ENCODE measurements at regions not wholly inside any gene's neighbourhood (a gene's known extent, or its start where the extent isn't known, plus 50 kb on each side); places are given as distances from the start of the nearest gene placed in this dataset.

DNA sequence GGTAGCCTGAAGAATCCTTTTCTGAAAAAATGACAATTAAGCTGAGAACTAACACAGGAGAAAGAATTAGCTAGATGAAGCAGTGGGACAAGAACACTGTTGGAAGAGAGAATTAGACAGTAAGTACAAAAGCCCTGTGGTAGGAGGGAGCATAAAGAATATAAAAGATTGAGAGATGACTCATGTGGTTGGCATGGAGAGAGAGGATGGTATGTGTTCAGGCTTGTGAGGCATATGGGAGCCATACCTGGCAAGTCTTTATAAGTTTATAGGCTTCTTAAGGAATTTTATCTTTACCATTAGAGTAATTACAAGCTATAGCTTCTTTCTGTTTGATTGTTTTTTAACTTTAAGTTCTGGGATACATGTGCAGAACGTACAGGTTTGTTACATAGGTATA lies 325.0 kb downstream of the ARL6IP6 start:
- TF ChIP-seq, protein P1, sequence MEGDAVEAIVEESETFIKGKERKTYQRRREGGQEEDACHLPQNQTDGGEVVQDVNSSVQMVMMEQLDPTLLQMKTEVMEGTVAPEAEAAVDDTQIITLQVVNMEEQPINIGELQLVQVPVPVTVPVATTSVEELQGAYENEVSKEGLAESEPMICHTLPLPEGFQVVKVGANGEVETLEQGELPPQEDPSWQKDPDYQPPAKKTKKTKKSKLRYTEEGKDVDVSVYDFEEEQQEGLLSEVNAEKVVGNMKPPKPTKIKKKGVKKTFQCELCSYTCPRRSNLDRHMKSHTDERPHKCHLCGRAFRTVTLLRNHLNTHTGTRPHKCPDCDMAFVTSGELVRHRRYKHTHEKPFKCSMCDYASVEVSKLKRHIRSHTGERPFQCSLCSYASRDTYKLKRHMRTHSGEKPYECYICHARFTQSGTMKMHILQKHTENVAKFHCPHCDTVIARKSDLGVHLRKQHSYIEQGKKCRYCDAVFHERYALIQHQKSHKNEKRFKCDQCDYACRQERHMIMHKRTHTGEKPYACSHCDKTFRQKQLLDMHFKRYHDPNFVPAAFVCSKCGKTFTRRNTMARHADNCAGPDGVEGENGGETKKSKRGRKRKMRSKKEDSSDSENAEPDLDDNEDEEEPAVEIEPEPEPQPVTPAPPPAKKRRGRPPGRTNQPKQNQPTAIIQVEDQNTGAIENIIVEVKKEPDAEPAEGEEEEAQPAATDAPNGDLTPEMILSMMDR (IDR thresholded peaks at IDR 0.05; ENCODE audit: low read depth, low read length) = no peak
- no peak for DNase-seq (ENCODE audit: extremely low read depth, low read depth)

DNA sequence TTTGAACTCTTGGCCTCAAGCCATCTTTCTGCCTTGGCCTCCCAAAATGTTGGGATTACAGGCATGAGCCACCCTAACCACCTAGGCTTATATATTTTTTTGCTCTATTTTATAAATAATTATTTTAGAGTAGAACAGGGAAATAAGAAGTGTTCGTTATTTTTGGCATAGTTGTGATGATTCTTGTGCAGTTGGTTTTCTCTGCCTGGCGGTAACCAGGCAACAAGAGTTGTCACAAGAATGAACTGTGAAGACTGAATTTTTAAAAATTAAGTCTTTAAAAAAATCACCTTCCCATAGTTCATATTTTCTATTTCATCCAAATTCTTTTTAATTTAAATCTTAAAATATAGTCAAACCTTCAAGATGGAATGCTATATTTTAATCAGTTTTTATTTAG lies 310.2 kb downstream of the ARL6IP6 start:
- TF ChIP-seq, protein P1 (IDR thresholded peaks at IDR 0.05; ENCODE audit: low read depth, low read length) = no peak
- no peak for DNase-seq (ENCODE audit: extremely low read depth, low read depth)

DNA sequence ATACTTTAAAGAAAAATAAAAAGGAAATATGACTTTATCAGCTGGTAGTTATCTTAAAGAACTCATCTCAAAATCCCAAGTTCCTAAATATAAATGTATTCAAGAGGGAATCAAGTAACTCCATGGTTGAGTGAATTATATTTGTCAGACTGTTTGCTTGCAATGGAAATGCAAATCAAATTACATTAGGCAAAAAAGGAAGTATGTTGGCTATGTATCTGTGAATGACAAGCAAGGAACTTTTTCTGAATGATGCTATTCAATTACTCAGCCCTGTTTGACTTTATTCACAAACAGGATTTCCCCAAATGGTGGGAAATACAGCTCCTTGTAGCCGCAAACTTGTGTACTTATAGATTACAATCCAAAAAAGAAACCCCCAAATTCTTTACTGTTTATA lies 309.1 kb downstream of the ARL6IP6 start:
- TF ChIP-seq, protein P1 (IDR thresholded peaks at IDR 0.05; ENCODE audit: low read depth, low read length) = no peak
- DNase-seq (ENCODE audit: extremely low read depth, low read depth) = no peak

GRCh38 chr2:153020201-153020600 lies 301.8 kb downstream of the ARL6IP6 start:
- TF ChIP-seq, protein P1 (IDR thresholded peaks at IDR 0.05; ENCODE audit: low read depth, low read length) = no peak
- no peak for DNase-seq (ENCODE audit: extremely low read depth, low read depth)

- no peak for DNase-seq (ENCODE audit: extremely low read depth, low read depth)
- TF ChIP-seq, protein P1 (IDR thresholded peaks at IDR 0.05; ENCODE audit: low read depth, low read length) = no peak
Observed at GRCh38 chr2:153005071-153005730, 286.8 kb downstream of the ARL6IP6 start.

- no peak for DNase-seq (ENCODE audit: extremely low read depth, low read depth)
- TF ChIP-seq, protein P1 (IDR thresholded peaks at IDR 0.05; ENCODE audit: low read depth, low read length) = no peak
Observed at GRCh38 chr2:153004627-153005026, 286.2 kb downstream of the ARL6IP6 start.

DNA sequence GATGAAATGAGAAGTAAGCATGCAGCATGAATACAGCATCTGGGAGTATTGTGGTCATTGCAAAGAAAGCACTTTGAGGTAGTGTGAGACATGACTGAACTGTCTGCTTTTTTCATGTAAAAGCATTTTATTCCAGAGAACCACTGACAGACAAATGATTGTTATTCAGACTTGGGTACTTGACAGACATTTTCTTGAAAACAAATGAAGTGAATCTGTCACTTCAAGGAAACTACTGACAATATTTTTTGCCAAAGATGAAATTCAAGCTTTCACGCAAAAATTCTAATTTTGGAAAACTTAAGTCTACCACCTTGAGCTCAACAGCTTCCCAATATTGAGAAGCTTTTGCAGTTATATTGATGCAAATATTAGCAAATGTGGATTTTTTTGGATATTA lies 255.7 kb downstream of the ARL6IP6 start:
- no peak for DNase-seq (ENCODE audit: extremely low read depth, low read depth)
- TF ChIP-seq, protein P1 (IDR thresholded peaks at IDR 0.05; ENCODE audit: low read depth, low read length) = no peak

Measured in AG09319 (cell line).